ENCODE measurements at regions not wholly inside any gene's neighbourhood (a gene's known extent, or its start where the extent isn't known, plus 50 kb on each side); places are given as distances from the start of the nearest gene placed in this dataset.

DNA sequence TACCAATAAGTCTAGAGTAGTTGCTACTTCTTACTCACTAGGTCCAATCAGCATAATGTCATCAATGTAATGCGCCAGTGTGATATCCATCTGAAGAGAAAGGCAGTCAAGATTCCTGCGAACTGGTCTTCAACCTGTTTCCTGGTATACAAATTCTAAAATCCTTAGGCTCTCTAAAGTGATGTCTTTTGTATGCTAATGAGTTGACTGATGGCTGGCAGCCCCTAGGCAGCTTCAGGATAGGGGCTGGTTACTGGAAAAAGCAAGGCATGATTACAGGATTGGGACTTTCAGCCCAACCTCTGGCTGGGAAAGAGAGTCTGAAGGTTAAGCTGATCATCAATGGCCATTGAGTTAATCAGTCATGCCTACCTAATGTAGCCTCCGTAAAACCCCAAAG, 250.2 kb upstream of the PTER start:
- Histone ChIP-seq H4K91ac (ENCODE audit: low read length) (no peak overlapping the region), H3K14ac (ENCODE audit: low read length in 2 of 2) (no peak overlapping the region), H3K23ac (ENCODE audit: low read length in 2 of 2) (no peak overlapping the region), H3K18ac (ENCODE audit: low read depth in 1 of 2, low read length in 2 of 2) (no peak overlapping the region), H3K4me1 (ENCODE audit: control insufficient read depth, insufficient read depth, low read depth, low read length) (no peaks in the 10 kb centered on the region), H3K9me3 (ENCODE audit: control insufficient read depth, low read length) (no peaks in the 10 kb centered on the region), H3K36me3 (ENCODE audit: control insufficient read depth in 1 of 2, insufficient read depth in 2 of 2, low read depth in 1 of 2, low read length in 2 of 2) (no peaks in the 10 kb centered on the region), H2AFZ (ENCODE audit: low read depth, low read length) (no peak overlapping the region), H2BK5ac (ENCODE audit: low read depth, low read length, poor library complexity, severe bottlenecking) (no peak overlapping the region), H3K79me1 (replicated peaks; ENCODE audit: low read length, poor library complexity, severe bottlenecking) (no peaks in the 10 kb centered on the region), H3K4me3 (ENCODE audit: insufficient read depth in 1 of 2, low read depth in 1 of 2, low read length in 2 of 2) (no peak overlapping the region), H3K9ac (ENCODE audit: low read length) (no peak overlapping the region), H3K4me2 (ENCODE audit: low read length, poor library complexity, severe bottlenecking) (no peak overlapping the region), H3K27me3 (ENCODE audit: control insufficient read depth in 1 of 2, insufficient read depth in 1 of 2, low read length in 2 of 2) (no peaks in the 10 kb centered on the region), H2BK120ac (ENCODE audit: low read depth, low read length) (no peak overlapping the region), H2BK12ac (ENCODE audit: low read length in 2 of 2) (no peak overlapping the region), H4K8ac (ENCODE audit: low read length) (no peak overlapping the region), H3K27ac (ENCODE audit: low read length, poor library complexity, severe bottlenecking) (no peak overlapping the region), H2AK5ac (ENCODE audit: low read length, severe bottlenecking) (no peak overlapping the region), H2BK15ac (ENCODE audit: low read depth, poor library complexity, severe bottlenecking) (no peak overlapping the region), H3K4ac (ENCODE audit: low read depth in 1 of 2, low read length in 2 of 2) (no peak overlapping the region)
- WGBS = 71% methylated on average over 3 of the region's 3 CpGs
- no peak for DNase-seq

DNA sequence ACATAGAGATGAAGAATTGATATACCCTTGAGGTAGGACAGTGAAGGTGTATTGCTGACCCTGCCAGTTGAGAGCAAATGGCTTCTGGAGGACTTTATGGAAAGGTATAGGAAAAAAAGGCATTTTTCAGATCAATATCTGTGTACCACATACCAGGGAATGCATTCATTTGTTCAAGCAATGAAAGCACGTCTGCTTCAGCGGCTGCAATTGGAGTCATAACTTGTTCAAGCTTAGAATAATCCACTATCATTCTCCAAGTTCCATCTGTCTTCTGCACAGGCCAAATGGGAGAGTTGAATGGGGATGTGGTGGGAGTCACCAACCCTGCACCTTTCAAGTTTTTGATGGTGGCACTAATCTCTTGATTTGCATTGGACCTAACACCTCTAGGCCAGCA, 249.6 kb upstream of the PTER start:
- 83% methylated on average over 2 of the region's 2 CpGs for WGBS
- no peak overlapping the region for H3K4ac ChIP-seq (ENCODE audit: low read depth in 1 of 2, low read length in 2 of 2)

DNA sequence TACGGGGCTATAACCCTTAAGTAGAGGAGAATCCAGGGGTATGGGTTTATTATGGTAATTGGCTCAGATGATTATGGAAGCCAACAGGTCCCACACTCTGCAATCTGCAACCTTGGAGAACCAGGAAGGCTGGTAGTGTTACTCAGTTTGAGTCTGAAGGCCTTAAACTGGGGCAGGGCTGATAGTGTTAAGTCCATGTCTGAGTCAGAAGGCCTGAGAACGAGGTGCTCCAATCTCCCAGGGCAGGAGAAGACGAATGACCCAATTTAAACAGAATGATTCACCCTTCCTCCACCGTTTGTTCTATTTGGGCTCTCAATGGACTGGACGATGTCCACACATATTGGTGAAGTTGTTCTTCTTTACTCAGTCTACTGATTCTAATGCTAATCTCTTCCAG, 244.5 kb upstream of the PTER start:
- H4K8ac ChIP-seq (ENCODE audit: low read length) = no peak overlapping the region
- no peaks in the 10 kb centered on the region for H3K4me1 ChIP-seq (ENCODE audit: control insufficient read depth, insufficient read depth, low read depth, low read length)
- H3K27ac ChIP-seq (ENCODE audit: low read length, poor library complexity, severe bottlenecking) = no peak overlapping the region
- H2AFZ ChIP-seq (ENCODE audit: low read depth, low read length) = no peak overlapping the region
- no peak overlapping the region for H2BK5ac ChIP-seq (ENCODE audit: low read depth, low read length, poor library complexity, severe bottlenecking)
- no peak for DNase-seq
- H3K4me2 ChIP-seq (ENCODE audit: low read length, poor library complexity, severe bottlenecking) = no peak overlapping the region
- H3K36me3 ChIP-seq (ENCODE audit: control insufficient read depth in 1 of 2, insufficient read depth in 2 of 2, low read depth in 1 of 2, low read length in 2 of 2) = no peaks in the 10 kb centered on the region
- no peak overlapping the region for H3K14ac ChIP-seq (ENCODE audit: low read length in 2 of 2)
- H3K79me1 ChIP-seq (replicated peaks; ENCODE audit: low read length, poor library complexity, severe bottlenecking) = no peaks in the 10 kb centered on the region
- no peak overlapping the region for H2BK15ac ChIP-seq (ENCODE audit: low read depth, poor library complexity, severe bottlenecking)
- H3K23ac ChIP-seq (ENCODE audit: low read length in 2 of 2) = no peak overlapping the region
- H2BK120ac ChIP-seq (ENCODE audit: low read depth, low read length) = no peak overlapping the region
- no peak overlapping the region for H4K91ac ChIP-seq (ENCODE audit: low read length)
- H3K9ac ChIP-seq (ENCODE audit: low read length) = no peak overlapping the region
- WGBS = 58% methylated on average over 5 of the region's 5 CpGs
- H3K27me3 ChIP-seq (ENCODE audit: control insufficient read depth in 1 of 2, insufficient read depth in 1 of 2, low read length in 2 of 2) = no peaks in the 10 kb centered on the region
- H3K4ac ChIP-seq (ENCODE audit: low read depth in 1 of 2, low read length in 2 of 2) = no peak overlapping the region
- no peak overlapping the region for H2AK5ac ChIP-seq (ENCODE audit: low read length, severe bottlenecking)
- no peaks in the 10 kb centered on the region for H3K9me3 ChIP-seq (ENCODE audit: control insufficient read depth, low read length)
- H3K4me3 ChIP-seq (ENCODE audit: insufficient read depth in 1 of 2, low read depth in 1 of 2, low read length in 2 of 2) = no peak overlapping the region
- no peak overlapping the region for H3K18ac ChIP-seq (ENCODE audit: low read depth in 1 of 2, low read length in 2 of 2)
- H2BK12ac ChIP-seq (ENCODE audit: low read length in 2 of 2) = no peak overlapping the region

More for the DNA sequence above, 249.6 kb upstream of the PTER start:
- H2AFZ ChIP-seq (ENCODE audit: low read depth, low read length) = no peak overlapping the region
- H2BK5ac ChIP-seq (ENCODE audit: low read depth, low read length, poor library complexity, severe bottlenecking) = no peak overlapping the region
- H3K4me3 ChIP-seq (ENCODE audit: insufficient read depth in 1 of 2, low read depth in 1 of 2, low read length in 2 of 2) = no peak overlapping the region
- no peak overlapping the region for H3K4me2 ChIP-seq (ENCODE audit: low read length, poor library complexity, severe bottlenecking)
- H2BK15ac ChIP-seq (ENCODE audit: low read depth, poor library complexity, severe bottlenecking) = no peak overlapping the region
- no peaks in the 10 kb centered on the region for H3K4me1 ChIP-seq (ENCODE audit: control insufficient read depth, insufficient read depth, low read depth, low read length)
- no peak overlapping the region for H4K91ac ChIP-seq (ENCODE audit: low read length)
- no peak overlapping the region for H3K27ac ChIP-seq (ENCODE audit: low read length, poor library complexity, severe bottlenecking)
- H3K18ac ChIP-seq (ENCODE audit: low read depth in 1 of 2, low read length in 2 of 2) = no peak overlapping the region
- no peak overlapping the region for H3K14ac ChIP-seq (ENCODE audit: low read length in 2 of 2)
- no peak overlapping the region for H2AK5ac ChIP-seq (ENCODE audit: low read length, severe bottlenecking)
- no peaks in the 10 kb centered on the region for H3K36me3 ChIP-seq (ENCODE audit: control insufficient read depth in 1 of 2, insufficient read depth in 2 of 2, low read depth in 1 of 2, low read length in 2 of 2)
- no peak overlapping the region for H2BK120ac ChIP-seq (ENCODE audit: low read depth, low read length)
- no peaks in the 10 kb centered on the region for H3K27me3 ChIP-seq (ENCODE audit: control insufficient read depth in 1 of 2, insufficient read depth in 1 of 2, low read length in 2 of 2)
- no peaks in the 10 kb centered on the region for H3K79me1 ChIP-seq (replicated peaks; ENCODE audit: low read length, poor library complexity, severe bottlenecking)
- H3K9me3 ChIP-seq (ENCODE audit: control insufficient read depth, low read length) = no peaks in the 10 kb centered on the region
- DNase-seq = no peak
- no peak overlapping the region for H3K23ac ChIP-seq (ENCODE audit: low read length in 2 of 2)
- no peak overlapping the region for H4K8ac ChIP-seq (ENCODE audit: low read length)
- no peak overlapping the region for H3K9ac ChIP-seq (ENCODE audit: low read length)
- H2BK12ac ChIP-seq (ENCODE audit: low read length in 2 of 2) = no peak overlapping the region

DNA sequence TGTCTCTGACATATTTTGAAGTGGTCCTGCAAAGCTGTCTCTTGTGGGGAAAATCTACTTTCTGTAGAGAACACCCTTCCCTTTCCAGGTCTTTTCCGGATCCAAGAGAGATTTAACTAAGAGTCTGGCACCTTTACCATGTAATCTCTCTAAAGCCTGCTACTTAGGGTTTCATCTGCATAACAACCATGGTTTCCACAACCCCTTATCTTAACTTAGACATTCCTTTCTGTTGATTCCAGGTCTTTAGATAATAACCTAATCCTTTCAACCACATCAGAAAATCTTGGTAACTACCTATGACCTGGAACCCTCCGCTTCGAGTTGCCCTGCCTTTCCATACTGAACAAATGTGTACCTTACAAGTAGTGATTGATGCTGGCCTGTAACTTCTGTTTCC, 243.6 kb upstream of the PTER start:
- Histone ChIP-seq H2BK120ac (ENCODE audit: low read depth, low read length) (no peak overlapping the region), H3K4ac (ENCODE audit: low read depth in 1 of 2, low read length in 2 of 2) (no peak overlapping the region), H3K4me2 (ENCODE audit: low read length, poor library complexity, severe bottlenecking) (no peak overlapping the region), H3K36me3 (ENCODE audit: control insufficient read depth in 1 of 2, insufficient read depth in 2 of 2, low read depth in 1 of 2, low read length in 2 of 2) (no peaks in the 10 kb centered on the region), H3K9ac (ENCODE audit: low read length) (no peak overlapping the region), H2BK5ac (ENCODE audit: low read depth, low read length, poor library complexity, severe bottlenecking) (no peak overlapping the region), H3K9me3 (ENCODE audit: control insufficient read depth, low read length) (no peaks in the 10 kb centered on the region), H3K14ac (ENCODE audit: low read length in 2 of 2) (no peak overlapping the region), H3K23ac (ENCODE audit: low read length in 2 of 2) (no peak overlapping the region), H3K4me3 (ENCODE audit: insufficient read depth in 1 of 2, low read depth in 1 of 2, low read length in 2 of 2) (no peak overlapping the region), H3K18ac (ENCODE audit: low read depth in 1 of 2, low read length in 2 of 2) (no peak overlapping the region), H4K8ac (ENCODE audit: low read length) (no peak overlapping the region), H2BK15ac (ENCODE audit: low read depth, poor library complexity, severe bottlenecking) (no peak overlapping the region), H4K91ac (ENCODE audit: low read length) (no peak overlapping the region), H3K4me1 (ENCODE audit: control insufficient read depth, insufficient read depth, low read depth, low read length) (no peaks in the 10 kb centered on the region), H2BK12ac (ENCODE audit: low read length in 2 of 2) (no peak overlapping the region), H3K27me3 (ENCODE audit: control insufficient read depth in 1 of 2, insufficient read depth in 1 of 2, low read length in 2 of 2) (no peaks in the 10 kb centered on the region), H3K79me1 (replicated peaks; ENCODE audit: low read length, poor library complexity, severe bottlenecking) (no peaks in the 10 kb centered on the region), H2AK5ac (ENCODE audit: low read length, severe bottlenecking) (no peak overlapping the region), H3K27ac (ENCODE audit: low read length, poor library complexity, severe bottlenecking) (no peak overlapping the region), H2AFZ (ENCODE audit: low read depth, low read length) (no peak overlapping the region)
- no peak for DNase-seq
- 79% methylated on average over 3 of the region's 3 CpGs for WGBS
